ENCODE measurements at regions not wholly inside any gene's neighbourhood (a gene's known extent, or its start where the extent isn't known, plus 50 kb on each side); places are given as distances from the start of the nearest gene placed in this dataset.

- Histone ChIP-seq H3K36me3 (ENCODE audit: control insufficient read depth in 2 of 2, insufficient read depth in 2 of 2, low read length in 1 of 2) (no peaks in the 10 kb centered on the region), H3K4me3 (no peak overlapping the region), H3K9me3 (replicated peaks; ENCODE audit: control insufficient read depth, insufficient read depth, low read length) (peaks cover 2% of the 10 kb centered on the region; the same call in 1 of the 3 replicates), H2AFZ (ENCODE audit: control insufficient read depth, low read depth, low read length) (no peak overlapping the region), H3K79me2 (ENCODE audit: control insufficient read depth, insufficient read depth, low read length) (no peaks in the 10 kb centered on the region), H4K20me1 (ENCODE audit: control insufficient read depth, insufficient read depth) (no peaks in the 10 kb centered on the region), H3K4me1 (ENCODE audit: control insufficient read depth, insufficient read depth, low read length) (no peaks in the 10 kb centered on the region), H3K27ac (ENCODE audit: control insufficient read depth, insufficient read depth) (no peak overlapping the region), H3K9ac (ENCODE audit: control insufficient read depth, insufficient read depth, low read length) (no peak overlapping the region), H3K4me2 (ENCODE audit: control insufficient read depth, insufficient read depth) (no peak overlapping the region), H3K27me3 (replicated peaks in 1 of 2; ENCODE audit: control insufficient read depth in 2 of 2, insufficient read depth in 2 of 2, low read length in 1 of 2) (no peaks in the 10 kb centered on the region)
- RAD21 ChIA-PET (ENCODE audit: unreplicated experiment) = no interaction called here
- no peak for ATAC-seq
- no TSS peak for BruUV-seq (replicated peaks)
- in situ Hi-C loops (cut with MboI) (no loop called here), intact Hi-C loops (cut with micrococcal nuclease; ENCODE audit: unreplicated experiment) (no loop called here)
- CTCF ChIA-PET = no interaction called here
- 32% methylated on average over 4 of the region's 4 CpGs for WGBS (ENCODE audit: insufficient coverage, insufficient replicate concordance, low lambda C conversion rate, missing lambda C conversion rate)
- SMC1A ChIA-PET (ENCODE audit: uncharacterized antibody, unreplicated experiment) = no interaction called here
- FAIRE-seq = no peak
- TF ChIP-seq CBFB (IDR thresholded peaks at IDR 0.05; ENCODE audit: low read depth) (no peak), TCF3 (IDR thresholded peaks at IDR 0.05; ENCODE audit: borderline replicate concordance, insufficient read depth, low read depth, low read length) (no peak), BHLHE40 (IDR thresholded peaks at IDR 0.05; ENCODE audit: borderline replicate concordance in 1 of 2, low read depth in 2 of 2, low read length in 1 of 2) (no peak), MYB (IDR thresholded peaks at IDR 0.05; ENCODE audit: borderline replicate concordance, low read depth, low read length) (no peak), JUND (IDR thresholded peaks at IDR 0.05; ENCODE audit: low read depth, low read length) (no peak), ZNF24 (IDR thresholded peaks at IDR 0.05) (no peak), E2F4 (IDR thresholded peaks at IDR 0.05; ENCODE audit: low read depth, low read length) (no peak), RFX5 (IDR thresholded peaks at IDR 0.05; ENCODE audit: low read depth, low read length) (no peak), ELK1 (IDR thresholded peaks at IDR 0.05; ENCODE audit: low read depth, low read length) (no peak), ZSCAN29 (IDR thresholded peaks at IDR 0.05) (no peak)
- DNase-seq (ENCODE audit: low read depth, low spot score) = no peak
- POLR2A ChIA-PET = no interaction called here
Measured at GRCh38 chr2:239831861-239832489, 193.2 kb downstream of the NDUFA10 start.

Measured in GM12878 (cell line).